Endothelial cell of hepatic sinusoid (primary cell): ENCODE measurements at regions not wholly inside any gene's neighbourhood (a gene's known extent, or its start where the extent isn't known, plus 50 kb on each side); places are given as distances from the start of the nearest gene placed in this dataset.
"Not testable (repeated sequence)": the region's sequence is repeated elsewhere in the genome, so short reads cannot be mapped to it uniquely, and the experiment has no call there.

Experiments used
- in situ Hi-C: cut with HindIII; loops from 2 replicates; pipeline ENCODE4 v1.10.0; 2017; ENCODE audit warnings: low sequenced_read_pairs

DNA sequence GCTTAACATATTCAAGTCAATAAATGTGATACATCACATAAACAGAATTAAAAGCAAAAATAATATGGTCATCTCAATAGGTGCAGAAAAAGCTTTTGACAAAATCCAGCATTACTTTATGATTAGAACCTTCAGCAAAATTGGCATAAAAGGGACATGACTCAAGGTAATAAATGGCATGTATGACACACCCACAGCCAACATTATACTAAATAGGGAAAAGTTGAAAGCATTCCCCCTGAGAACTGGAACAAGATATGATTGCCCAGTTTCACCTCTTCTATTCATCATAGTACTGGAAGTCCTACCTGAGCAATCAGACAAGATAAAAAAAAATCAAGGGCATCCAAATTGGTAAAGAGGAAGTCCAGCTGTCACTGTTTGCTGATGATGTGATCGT lies 594.7 kb downstream of the DIPK2A start:
- in situ Hi-C loops: no loop called here

DNA sequence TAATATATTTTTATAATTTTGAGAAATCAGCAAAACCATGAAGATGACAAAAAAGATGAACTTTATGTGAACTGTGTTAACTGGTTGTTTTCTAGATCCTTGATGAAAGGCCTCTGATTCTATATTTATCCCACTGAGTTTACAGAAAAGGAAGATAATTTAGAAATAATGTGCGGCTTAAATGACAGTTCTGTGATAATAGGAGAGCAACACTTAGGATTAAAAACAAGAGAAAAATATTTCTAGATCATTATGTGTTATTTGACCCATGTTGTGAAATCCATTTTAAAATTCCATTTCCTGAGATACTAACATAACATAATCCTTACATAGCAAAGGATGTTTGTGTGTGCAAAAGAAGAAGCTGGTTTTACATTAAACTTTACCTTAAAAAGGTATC lies 598.0 kb downstream of the DIPK2A start:
- in situ Hi-C loops: no loop called here

DNA sequence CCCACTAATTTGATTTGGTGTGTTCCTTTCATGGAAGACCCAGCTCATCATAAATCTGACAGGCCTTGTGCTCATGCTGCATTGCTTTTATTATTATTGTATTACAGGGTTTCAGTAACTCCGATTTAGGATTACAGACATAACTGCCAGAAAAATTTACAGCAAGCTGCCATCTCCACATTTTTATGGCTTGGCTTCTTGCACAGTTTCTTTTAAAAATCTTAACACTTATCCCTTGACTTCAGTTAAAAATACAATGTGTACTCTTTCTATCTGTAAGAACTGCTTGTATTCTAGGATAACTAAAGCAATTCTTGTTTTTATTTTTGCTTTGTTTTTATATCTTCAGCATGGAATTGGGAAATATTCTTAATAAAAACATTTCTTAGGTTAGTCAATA lies 612.2 kb downstream of the DIPK2A start:
- in situ Hi-C loops: no loop called here

DNA sequence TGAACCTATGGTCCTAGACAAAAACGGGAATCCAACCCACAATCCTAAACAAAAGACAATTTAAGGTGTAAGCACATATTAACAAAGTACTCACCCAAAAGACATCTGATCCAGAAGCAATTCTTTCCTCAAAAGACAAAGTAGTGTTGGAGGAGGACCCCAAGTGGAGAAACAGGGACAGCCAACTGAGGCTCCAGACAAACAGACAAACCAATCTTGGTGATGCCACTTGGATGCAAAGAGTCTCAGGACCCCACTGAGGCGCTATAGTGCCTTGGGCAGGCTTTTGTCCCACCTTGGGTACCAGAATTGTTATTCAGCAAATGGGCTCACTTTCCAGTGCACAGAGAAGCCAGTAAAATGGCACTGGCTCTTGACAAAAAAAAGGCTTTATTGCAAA lies 613.8 kb downstream of the DIPK2A start:
- in situ Hi-C loops: no loop called here

DNA sequence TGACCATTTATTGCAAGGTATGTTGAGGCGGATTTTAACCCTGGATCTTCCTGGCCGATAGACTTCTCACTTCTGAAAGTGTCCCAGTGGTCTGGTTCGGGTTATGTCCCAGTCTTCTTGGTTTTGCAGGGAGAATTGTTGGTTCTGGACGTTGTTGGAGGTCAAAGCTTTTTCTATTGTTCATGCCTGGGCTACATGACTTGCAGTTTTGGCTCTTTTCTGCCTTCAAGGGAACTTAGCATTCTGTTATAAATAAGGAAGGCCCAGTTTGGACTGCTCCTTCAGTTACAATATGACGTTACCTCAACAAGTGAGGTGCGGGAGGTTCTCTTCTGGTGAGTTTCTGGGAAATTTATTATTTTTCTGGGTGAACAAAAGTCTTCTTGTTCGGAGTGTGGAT lies 614.3 kb downstream of the DIPK2A start:
- in situ Hi-C loops: no loop called here

DNA sequence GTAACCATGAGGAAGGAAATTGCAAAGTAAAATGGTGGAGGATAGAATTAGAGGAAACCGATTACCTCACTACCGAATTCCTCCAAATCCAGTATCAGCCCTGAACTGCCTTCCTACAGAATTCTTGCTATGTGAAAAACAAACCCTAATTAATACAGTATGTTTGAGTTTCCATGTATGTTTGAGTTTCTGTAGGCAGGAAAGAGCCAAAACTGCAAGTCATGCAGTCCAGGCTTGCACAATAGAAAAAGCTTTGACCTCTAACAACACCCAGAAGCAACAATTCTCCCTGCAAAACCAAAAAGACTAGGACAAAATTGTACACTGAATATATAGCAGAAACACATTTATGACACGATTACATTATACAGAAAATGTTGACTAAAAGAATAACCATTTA lies 614.8 kb downstream of the DIPK2A start:
- in situ Hi-C loops: no loop called here

DNA sequence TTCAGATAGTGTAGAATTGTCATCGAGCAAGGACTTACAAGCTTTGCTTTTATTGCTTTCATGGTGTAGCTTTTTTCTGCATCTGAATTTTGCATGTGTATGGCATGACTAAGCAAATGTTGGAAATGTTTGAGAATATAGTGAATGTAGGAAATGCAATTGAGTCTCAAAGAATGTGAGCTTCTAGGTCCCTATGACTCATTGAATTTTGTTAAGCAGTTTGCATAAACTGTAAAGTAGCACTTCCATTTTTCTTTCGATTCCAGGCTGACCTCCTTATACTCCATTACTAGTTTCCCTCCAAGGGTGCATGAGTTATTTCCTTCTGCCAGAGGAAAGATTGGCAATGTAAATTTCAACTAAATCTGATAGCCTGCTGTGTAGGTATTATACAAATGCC lies 619.2 kb downstream of the DIPK2A start:
- in situ Hi-C loops: loop anchor here (5.0 kb wide), 1 partner anchor 91 kb away; no protein-coding TSS in a partner anchor

DNA sequence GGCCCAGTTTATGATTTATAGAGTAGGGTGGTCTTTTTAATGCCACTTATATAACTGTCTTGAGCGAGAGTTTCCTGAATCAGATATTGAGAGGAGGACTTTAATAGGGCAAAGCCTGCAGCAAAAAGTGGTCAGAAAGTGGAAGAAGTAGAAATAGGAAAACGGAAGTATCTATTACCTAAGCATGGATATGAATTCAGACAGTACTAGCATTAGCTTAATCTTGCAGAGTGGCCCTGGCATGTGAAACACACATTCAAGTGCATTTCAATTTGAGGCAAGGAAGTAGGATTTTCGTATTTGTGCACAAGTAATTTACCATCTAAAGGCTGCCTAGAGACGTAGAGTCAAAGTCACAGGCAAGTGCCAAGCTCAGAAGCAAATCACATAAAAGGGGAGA lies 622.3 kb downstream of the DIPK2A start:
- in situ Hi-C loops: loop anchor here (5.0 kb wide), 1 partner anchor 88 kb away; no protein-coding TSS in a partner anchor

DNA sequence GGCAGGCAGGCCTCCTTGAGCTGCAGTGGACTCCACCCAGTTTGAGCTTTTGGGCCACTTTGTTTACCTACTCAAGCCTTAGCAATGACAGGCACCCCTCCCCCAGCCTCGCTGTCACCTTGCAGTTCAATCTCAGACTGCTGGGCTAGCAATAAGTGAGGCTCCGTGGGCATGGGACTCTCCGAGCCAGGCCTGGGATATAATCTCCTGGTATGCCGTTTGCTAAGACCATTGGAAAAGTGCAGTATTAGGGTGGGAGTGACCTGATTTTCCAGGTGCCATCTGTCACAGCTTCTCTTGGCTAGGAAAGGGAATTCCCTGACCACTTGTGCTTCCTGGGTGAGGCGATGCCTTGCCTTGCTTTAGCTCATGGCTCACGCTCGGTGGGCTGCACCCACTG lies 648.6 kb downstream of the DIPK2A start:
- in situ Hi-C loops: not testable (repeated sequence)

DNA sequence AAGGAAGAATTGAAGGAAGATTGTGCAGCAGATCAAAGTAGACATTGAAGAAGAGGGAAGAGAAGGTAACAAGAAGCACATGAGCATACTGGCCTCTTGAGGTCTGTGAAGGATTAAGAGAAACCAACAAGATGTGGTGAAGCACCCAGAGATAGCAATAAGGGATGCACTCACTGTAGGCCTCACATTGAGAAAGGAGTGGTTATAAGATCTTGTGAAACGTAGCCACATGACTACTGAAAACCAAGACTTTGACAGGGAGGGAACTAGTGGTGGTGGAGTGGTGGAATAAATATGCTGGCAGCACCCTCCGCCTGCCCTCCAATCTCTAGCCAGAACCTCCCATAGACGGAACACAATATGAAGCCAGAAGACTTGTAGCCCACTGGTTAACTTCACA lies 651.2 kb downstream of the DIPK2A start:
- in situ Hi-C loops: no loop called here

DNA sequence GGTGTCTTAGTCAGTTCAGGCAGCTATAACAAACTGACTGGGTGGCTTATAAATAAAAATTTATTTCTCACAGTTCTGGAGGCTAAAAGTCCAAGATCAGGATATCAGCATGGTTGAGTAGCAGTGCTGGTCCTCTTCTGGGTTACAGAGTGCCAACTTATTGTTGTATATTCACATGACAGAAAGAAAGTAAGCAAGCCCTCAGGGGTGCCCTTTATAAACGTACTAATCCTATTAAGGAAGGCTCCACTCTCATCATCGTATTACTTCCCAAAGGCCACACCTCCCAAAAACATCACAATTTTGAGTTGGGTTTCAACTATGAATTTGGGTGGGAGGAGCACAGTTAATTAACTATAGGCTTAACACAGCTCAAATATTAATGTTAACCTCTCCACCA lies 653.0 kb downstream of the DIPK2A start:
- in situ Hi-C loops: no loop called here

DNA sequence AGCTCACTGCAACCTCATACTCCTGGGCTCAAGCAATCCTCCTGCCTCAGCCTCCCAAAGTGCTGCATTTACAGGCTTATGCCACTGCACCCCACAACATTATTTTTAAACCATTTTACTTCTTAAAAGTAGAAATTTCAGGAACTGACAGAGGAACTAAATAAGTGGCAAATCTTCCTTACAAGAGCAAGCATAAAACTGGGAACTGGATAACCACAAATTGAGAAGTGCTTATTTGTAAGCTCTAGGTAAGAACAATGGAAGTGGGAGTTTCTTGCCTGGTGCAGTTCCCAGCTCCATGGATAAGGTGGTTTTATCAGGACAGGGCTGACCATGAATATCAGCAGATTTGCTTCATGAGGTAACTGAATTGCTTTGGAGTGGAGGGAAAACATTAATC lies 655.2 kb downstream of the DIPK2A start:
- in situ Hi-C loops: no loop called here

DNA sequence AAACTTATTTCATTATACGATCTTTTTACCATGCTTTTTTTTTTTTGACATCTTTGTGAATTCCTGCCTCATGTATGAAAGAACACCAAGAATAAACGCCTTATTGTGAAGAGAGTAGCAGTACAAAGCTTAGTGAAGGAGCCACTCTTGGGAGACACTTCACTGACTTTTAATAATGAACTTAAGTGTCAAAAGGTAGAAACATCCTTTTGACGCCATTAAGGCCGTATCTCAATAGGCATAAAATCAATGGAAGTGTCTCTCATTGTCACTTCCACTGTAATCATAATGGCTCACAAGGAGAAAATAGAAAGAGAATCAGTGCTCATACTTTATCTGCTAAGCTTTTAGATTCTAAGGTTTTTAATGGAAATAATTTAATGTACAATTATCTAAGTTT lies 657.8 kb downstream of the DIPK2A start:
- in situ Hi-C loops: no loop called here

DNA sequence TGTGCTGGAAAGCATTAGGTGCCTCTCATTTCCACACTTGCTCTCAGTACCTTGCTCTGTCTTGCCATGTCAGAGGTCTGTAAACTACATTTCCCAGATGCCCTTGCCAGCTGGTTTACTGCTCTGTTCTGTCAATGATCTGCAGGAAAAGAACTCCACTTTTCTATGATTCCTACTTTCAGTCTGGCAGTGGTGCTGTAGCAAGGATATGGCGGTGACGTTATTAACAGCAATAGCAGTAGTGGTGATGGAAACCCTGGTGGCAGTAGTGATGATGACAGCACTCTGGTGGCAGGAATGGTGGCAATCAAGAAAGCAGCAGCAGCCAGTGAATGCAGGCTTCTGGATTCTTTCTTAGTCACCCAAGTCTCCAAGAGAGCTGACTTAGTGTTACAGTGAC lies 665.2 kb downstream of the DIPK2A start:
- in situ Hi-C loops: no loop called here

DNA sequence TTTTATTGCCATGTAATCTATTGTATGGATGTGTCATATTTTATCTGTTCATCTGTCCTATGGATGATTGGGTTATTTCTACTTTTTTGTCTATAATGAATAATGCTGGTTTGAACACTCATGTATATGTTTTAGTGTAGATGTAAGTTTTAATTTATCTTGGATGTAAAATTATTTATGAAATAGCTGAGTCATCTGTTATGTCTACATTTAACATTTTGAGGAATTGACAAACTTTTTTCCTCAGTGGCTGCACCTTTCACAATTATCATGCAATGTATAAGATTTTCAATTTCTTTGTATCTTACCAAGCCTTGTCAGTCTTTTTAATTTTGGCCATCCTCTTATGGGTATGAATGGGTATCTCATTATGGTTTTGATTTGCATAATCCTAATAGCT lies 666.4 kb downstream of the DIPK2A start:
- in situ Hi-C loops: no loop called here

DNA sequence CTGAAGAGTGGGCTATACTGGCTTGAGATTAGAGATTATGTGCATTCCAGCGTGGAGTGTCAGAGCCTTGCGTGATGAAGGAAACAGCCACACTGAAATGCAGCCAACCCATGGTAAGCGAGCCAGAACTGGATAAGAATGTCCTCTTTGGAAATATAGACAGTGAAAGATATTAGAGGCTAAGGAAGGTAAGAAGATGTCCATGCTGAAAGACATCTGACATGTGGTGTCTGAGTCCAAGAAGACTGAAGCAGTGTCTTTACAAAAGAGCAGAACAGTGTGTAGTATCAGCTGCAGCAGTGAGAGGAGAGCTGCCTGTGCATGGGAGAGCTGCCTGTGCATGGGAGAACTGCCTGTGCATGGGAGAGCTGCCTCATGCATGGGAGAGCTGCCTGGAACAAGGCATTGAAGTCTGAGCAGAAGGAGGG lies 672.2 kb downstream of the DIPK2A start:
- in situ Hi-C loops: no loop called here

DNA sequence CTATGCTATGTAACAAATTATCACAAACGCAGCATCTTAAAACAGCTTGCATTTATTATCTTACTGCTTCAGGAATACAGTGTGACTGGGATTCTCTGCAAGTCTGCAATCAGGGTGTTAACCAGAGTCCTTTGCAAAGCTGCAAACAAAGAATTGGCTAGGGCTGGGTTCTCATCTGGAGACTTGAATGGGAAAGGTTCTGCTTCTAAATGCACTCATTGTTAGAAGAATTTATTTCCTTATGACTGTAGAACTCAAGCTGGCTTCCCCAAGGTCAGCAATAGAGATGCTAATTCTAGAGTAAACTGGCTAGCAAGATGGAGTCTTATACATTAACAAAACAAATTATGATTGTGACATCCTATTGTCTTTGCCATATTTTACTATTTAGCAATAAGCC lies 673.7 kb downstream of the DIPK2A start:
- in situ Hi-C loops: no loop called here

DNA sequence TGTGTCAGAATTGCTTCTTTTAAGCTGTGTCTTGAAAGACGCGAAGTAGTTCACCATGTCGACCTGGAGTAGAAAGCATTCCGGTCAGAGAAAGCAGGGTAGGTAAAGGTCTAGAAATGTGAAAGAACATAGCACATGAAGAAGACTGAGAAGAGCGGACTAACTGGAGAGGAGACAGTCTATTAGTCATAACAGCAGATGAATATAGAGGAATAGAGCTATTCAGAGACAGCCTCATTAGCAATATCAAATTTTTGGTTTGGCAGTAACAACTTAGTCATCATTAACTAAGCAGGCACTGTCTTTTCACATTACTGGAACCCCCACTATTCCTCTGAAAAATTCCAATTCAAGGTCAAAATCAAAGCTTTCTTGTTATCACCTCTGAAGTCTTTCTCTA lies 678.8 kb downstream of the DIPK2A start:
- in situ Hi-C loops: no loop called here

DNA sequence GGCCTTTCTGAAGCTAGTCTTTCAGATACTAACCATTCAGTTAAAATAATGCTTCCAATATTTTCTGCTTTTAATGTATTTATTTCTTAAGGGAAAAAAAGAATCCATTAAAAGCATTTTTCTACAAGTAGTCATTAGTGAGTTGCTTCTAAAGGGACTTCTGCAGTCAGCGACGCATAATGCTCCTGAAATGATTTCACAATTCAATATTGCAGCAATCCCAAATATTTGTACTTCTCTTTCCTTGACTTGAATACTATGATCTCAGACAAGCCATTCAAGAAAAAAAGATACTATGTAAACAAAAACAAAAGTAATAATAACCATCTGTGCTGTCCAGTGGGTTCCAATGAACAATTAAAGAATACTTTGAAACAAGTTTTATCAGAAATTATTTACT lies 681.0 kb downstream of the DIPK2A start:
- in situ Hi-C loops: no loop called here

DNA sequence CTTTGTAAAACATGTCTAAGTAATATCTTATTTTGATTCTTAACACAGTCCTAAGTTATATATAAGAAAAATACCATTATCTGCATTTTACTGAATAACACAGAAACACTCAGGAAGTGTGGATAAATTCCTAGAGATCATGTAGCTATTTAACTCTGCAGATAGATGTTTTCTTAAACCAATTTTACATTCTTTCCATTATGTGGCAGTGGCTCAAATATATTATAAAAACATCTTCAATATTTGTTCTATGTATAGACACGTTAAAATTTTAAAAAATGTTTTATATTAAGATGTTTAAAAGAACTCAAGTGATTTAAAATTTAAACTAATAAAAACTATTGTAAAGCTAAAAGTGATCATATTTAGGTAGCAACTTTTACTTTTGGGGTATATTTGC lies 683.8 kb downstream of the DIPK2A start:
- in situ Hi-C loops: no loop called here

DNA sequence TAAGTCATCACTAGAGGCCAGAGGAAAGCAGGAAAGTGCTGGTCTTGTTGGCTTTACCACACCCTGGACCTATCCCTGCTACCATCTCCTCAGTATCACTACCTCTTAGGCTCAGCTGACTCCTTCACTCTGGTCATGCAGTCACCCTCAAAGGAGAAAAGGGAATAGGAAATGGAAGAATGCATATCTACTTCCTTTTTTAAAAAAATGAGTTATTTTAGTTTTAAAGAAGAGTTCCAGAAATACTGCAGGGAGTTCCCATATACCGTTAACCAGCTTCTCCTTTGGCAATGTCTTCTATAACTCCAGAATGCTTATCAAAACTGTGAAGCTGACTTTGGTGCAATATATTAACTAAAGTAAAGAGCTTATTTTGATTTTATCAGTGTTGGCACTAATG lies 688.6 kb downstream of the DIPK2A start:
- in situ Hi-C loops: no loop called here

DNA sequence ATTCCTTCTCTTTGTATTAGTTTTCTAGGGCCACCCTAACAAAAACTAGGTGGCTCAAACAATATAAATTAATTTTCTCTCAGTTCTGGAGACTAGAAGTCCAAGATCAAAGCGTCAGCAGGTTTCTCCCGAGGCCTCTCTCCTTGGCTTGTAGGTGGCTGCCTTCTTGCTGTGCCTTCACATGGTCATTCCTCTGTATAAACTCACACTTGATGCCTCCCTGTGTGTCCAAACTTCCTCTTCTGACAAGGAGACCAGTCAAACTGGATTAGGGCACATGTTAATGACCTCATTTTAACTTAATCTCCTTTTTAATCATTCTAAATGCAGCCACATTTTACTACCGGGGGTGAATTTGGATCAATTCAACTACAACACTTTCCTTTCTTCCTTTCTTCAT lies 691.1 kb downstream of the DIPK2A start:
- in situ Hi-C loops: no loop called here

DNA sequence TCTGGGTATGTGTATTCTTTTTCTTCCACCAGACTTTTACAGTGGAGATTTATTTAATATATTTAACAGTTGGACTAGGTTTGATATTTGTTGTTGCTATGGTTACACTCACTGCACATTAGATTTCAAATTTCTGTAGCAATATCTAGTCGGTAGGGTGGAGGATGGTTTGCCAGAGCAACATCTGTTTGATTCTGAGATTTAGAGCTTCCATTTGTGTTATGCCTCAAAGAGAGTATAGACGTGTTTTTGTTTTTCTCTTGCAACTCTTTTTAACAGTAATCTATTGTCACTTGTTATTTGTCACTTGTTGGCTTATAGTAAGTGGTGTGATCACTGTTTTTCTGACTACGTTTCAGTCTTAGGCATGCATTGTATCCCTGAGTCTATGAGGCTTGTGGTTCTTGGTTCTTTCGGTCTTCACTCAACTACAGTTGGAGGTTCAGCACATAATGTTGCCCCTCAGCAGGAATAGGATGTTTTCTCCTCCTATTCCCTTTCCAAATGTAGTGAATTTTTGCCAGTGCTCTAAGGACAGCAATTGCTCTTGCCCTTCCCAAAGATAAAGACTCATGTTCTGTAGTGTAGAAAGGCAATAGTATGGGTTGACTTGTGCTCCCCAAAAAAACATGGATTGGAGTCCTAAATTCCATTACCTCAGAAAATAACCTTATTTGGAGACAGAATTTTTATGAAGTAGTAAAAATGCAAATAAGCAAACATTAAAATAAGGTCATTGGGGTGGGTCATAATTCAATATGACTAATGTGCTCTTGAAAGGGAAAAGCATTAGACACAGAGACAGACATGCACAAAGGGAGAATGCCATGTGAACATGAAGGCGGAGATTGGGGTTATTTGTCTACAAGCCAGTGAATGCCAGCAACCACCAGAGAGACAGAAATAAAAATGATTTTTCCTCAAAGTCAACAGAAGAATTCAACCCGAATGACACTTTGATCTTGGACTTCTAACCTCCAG lies 692.1 kb downstream of the DIPK2A start:
- in situ Hi-C loops: no loop called here
